HepG2 (cell line): ENCODE measurements at regions not wholly inside any gene's neighbourhood (a gene's known extent, or its start where the extent isn't known, plus 50 kb on each side); places are given as distances from the start of the nearest gene placed in this dataset.

ENCODE experiments used
- ATAC-seq: fragments of 200-7000 bp; cut with Tn5 transposase; 3 replicates; pipeline ENCODE4 v1.9.1; 2020; ENCODE audit warnings: mild to moderate bottlenecking, moderate library complexity
- BruUV-seq: library from RNA; stranded (reverse); fragments of 400-500 nt; replicated peaks from 2 replicates; lab custom pipeline; 2021; lab: Mats Ljungman, UMichigan
- CTCF ChIA-PET: fragments of 300-600 bp; formaldehyde crosslinking; extraction: SDS; loops from one replicate; lab custom pipeline; 2021; ENCODE audit warnings: low total read pairs, inconsistent platforms, low intra/inter-chr PET ratio; lab: Yijun Ruan, JAX
- POLR2A ChIA-PET: fragments of 350-600 bp; sonication (Branson Sonifier 250); formaldehyde crosslinking; loops from one replicate; lab custom pipeline; 2020; ENCODE audit warnings: antibody characterized with exemption, inconsistent platforms; lab: Yijun Ruan, JAX
- DNase-seq: peaks from one replicate; pipeline ENCODE4 v3.0.0-alpha.2; 2015; ENCODE audit warnings: low spot score
- FAIRE-seq: peaks from 3 replicates; lab custom pipeline; 2011; peaks lifted over from hg19 to GRCh38; lab: Jason Lieb, UNC
- H2AFZ ChIP-seq: one replicate; pipeline ENCODE4 v1.6.1; 2011; ENCODE audit warnings: low read length, inconsistent platforms
- H3K27ac ChIP-seq: fragments of 300-600 bp; 3 replicates; pipeline ENCODE4 v1.8.0; 2011; ENCODE audit warnings: mixed run types, mild to moderate bottlenecking, mixed read lengths, low read length, inconsistent platforms; ENCODE audit not compliant: insufficient read depth; ENCODE audit errors: extremely low read length
- H3K27me3 ChIP-seq, 2 experiments: fragments of 200-600 bp in 1 of 2; 2 replicates in 1 of 2; 3 replicates in 1 of 2; pipeline versions ENCODE4 v1.6.0 to v1.8.0; 2011; ENCODE audit warnings: low read length in 2 of 2, mild to moderate bottlenecking in 2 of 2, moderate library complexity in 2 of 2, inconsistent platforms in 1 of 2; ENCODE audit not compliant: insufficient read depth in 2 of 2, control insufficient read depth in 1 of 2
- H3K36me3 ChIP-seq, 2 experiments: fragments of 200-600 bp in 1 of 2; replicated peaks in 1 of 2; 2 replicates in 1 of 2; 3 replicates in 1 of 2; pipeline versions ENCODE4 v1.5.1 to v1.8.0; 2011; ENCODE audit warnings: low read length in 2 of 2, inconsistent platforms in 1 of 2; ENCODE audit not compliant: insufficient read depth in 2 of 2, control insufficient read depth in 1 of 2
- H3K4me1 ChIP-seq: 2 replicates; pipeline ENCODE4 v1.5.1; 2012; ENCODE audit warnings: low read length, inconsistent platforms; ENCODE audit not compliant: insufficient read depth
- H3K4me2 ChIP-seq: 2 replicates; pipeline ENCODE4 v1.6.0; 2011; ENCODE audit warnings: low read depth, low read length, inconsistent platforms
- H3K4me3 ChIP-seq, 3 experiments: fragments of 200-600 bp in 1 of 3; sonication (generic), shearing (Covaris generic) in 1 of 3; replicated peaks in 1 of 3; 2 replicates each; pipeline ENCODE4 v1.5.1; 2011 to 2016; ENCODE audit warnings: low read length in 3 of 3, inconsistent platforms in 2 of 3, low read depth in 2 of 3, mild to moderate bottlenecking in 2 of 3, control low read depth in 1 of 3, mixed read lengths in 1 of 3; ENCODE audit not compliant: insufficient read depth in 1 of 3
- H3K79me2 ChIP-seq: one replicate; pipeline ENCODE4 v1.6.1; 2011; ENCODE audit warnings: low read length, inconsistent platforms; ENCODE audit not compliant: insufficient read depth
- H3K9ac ChIP-seq: 2 replicates; pipeline ENCODE4 v1.6.0; 2011; ENCODE audit warnings: mild to moderate bottlenecking, low read depth, low read length, inconsistent platforms; ENCODE audit not compliant: insufficient read depth
- H3K9me3 ChIP-seq: 2 replicates; pipeline ENCODE4 v1.5.1; 2012; ENCODE audit warnings: mild to moderate bottlenecking, low read length
- H4K20me1 ChIP-seq: 2 replicates; pipeline ENCODE4 v1.6.0; 2011; ENCODE audit warnings: inconsistent platforms, mild to moderate bottlenecking, low read length, moderate library complexity; ENCODE audit not compliant: insufficient read depth
- NFKB2 ChIP-seq: sonication (generic); formaldehyde crosslinking; IDR thresholded peaks from 2 replicates; pipeline ENCODE4 v1.4.0; 2020; ENCODE audit warnings: missing genetic modification reagents, borderline replicate concordance
- PATZ1 ChIP-seq: sonication (generic); formaldehyde crosslinking; IDR thresholded peaks from 2 replicates; pipeline ENCODE4 v1.4.0; 2020; ENCODE audit warnings: missing genetic modification reagents
- PRMT3 ChIP-seq: sonication (generic); formaldehyde crosslinking; IDR thresholded peaks from 2 replicates; pipeline ENCODE4 v1.8.1; 2022; ENCODE audit warnings: low read depth, mild to moderate bottlenecking, moderate library complexity, missing genetic modification reagents, borderline replicate concordance
- RFX5 ChIP-seq: IDR thresholded peaks from 2 replicates; pipeline ENCODE4 v1.6.1; 2011; ENCODE audit warnings: low read depth, low read length, improper control_type of control experiment
- SAFB2 ChIP-seq: sonication (generic); formaldehyde crosslinking; IDR thresholded peaks from 2 replicates; pipeline ENCODE4 v1.5.1; 2020; ENCODE audit warnings: missing genetic modification reagents, low read depth, mild to moderate bottlenecking, borderline replicate concordance
- ZNF510 ChIP-seq: sonication (generic); formaldehyde crosslinking; IDR thresholded peaks from 2 replicates; pipeline ENCODE4 v1.4.0; 2020; ENCODE audit warnings: low read depth, mild to moderate bottlenecking, missing genetic modification reagents
- ZNF562 ChIP-seq: sonication (generic); formaldehyde crosslinking; IDR thresholded peaks from 2 replicates; pipeline ENCODE4 v1.8.0; 2022; ENCODE audit warnings: missing genetic modification reagents, borderline replicate concordance
- ZNF704 ChIP-seq: sonication (generic); formaldehyde crosslinking; IDR thresholded peaks from 2 replicates; pipeline ENCODE4 v1.8.1; 2023; ENCODE audit warnings: mild to moderate bottlenecking, inconsistent platforms, moderate library complexity, missing genetic modification reagents, borderline replicate concordance
- ZSCAN22 ChIP-seq: sonication (generic); formaldehyde crosslinking; IDR thresholded peaks from 2 replicates; pipeline ENCODE4 v1.4.0; 2020; ENCODE audit warnings: mild to moderate bottlenecking, missing genetic modification reagents
- WGBS: methylation state at CpG from one replicate; pipeline ENCODE4 v1.1.6; 2017; ENCODE audit warnings: low lambda C conversion rate; 5-methylcytosine and 5-hydroxymethylcytosine counted together
- in situ Hi-C: cut with HindIII; loops from 2 replicates; pipeline ENCODE4 v1.10.0; 2017; ENCODE audit warnings: low pct_unique_long_range_greater_than_20kb; ENCODE audit not compliant: extremely low pct_ligation_motif_present
- intact Hi-C: fragments of 100-400 bp; cut with micrococcal nuclease; formaldehyde crosslinking; loops from one replicate; pipeline ENCODE4 v1.10.0; 2022; ENCODE audit not compliant: unreplicated experiment

- POLR2A ChIA-PET: no interaction called here
- H2AFZ ChIP-seq: no peak overlapping the region
These were observed 346.4 kb upstream of the RIOK2 start for GRCh38 chr5:97529354-97529985.

More at GRCh38 chr5:97529354-97529985, 346.4 kb upstream of the RIOK2 start:
- Histone ChIP-seq H3K36me3 (no peaks in the 10 kb centered on the region), H3K4me2 (no peak overlapping the region), H3K9ac (no peak overlapping the region), H3K4me3 (no peak overlapping the region), H3K27me3 (no peaks in the 10 kb centered on the region), H3K27ac (no peak overlapping the region), H4K20me1 (no peaks in the 10 kb centered on the region), H3K4me1 (no peaks in the 10 kb centered on the region), H3K9me3 (no peaks in the 10 kb centered on the region), H3K79me2 (no peaks in the 10 kb centered on the region)
- TF ChIP-seq PRMT3 (no peak), ZNF704 (CRISPR knock-in tag) (no peak), RFX5 (no peak), PATZ1 (CRISPR knock-in tag) (no peak), ZNF510 (CRISPR knock-in tag) (no peak), NFKB2 (CRISPR knock-in tag) (no peak), ZNF562 (CRISPR knock-in tag) (no peak), ZSCAN22 (CRISPR knock-in tag) (no peak), SAFB2 (no peak)
- BruUV-seq: no TSS peak
- no peak for FAIRE-seq
- in situ Hi-C loops (loop anchor here (25.0 kb wide), 2 partner anchors 242 to 1308 kb away; no protein-coding TSS in a partner anchor), intact Hi-C loops (no loop called here)
- no peak for DNase-seq
- ATAC-seq: no peak
- CTCF ChIA-PET: no interaction called here
- WGBS: under 1% methylated on average over 4 of the region's 4 CpGs
